ENCODE measurements at regions not wholly inside any gene's neighbourhood (a gene's known extent, or its start where the extent isn't known, plus 50 kb on each side); places are given as distances from the start of the nearest gene placed in this dataset.
A peak's percentile ranks its signal among the peaks of the same experiment; 100 is the strongest.
"Not testable (repeated sequence)": the region's sequence is repeated elsewhere in the genome, so short reads cannot be mapped to it uniquely, and the experiment has no call there.

- no peak for DNase-seq
Measured at GRCh38 chr1:101371259-101371658, 134.4 kb downstream of the S1PR1 start.

- no peak for DNase-seq
Measured at GRCh38 chr1:101373570-101373969, 136.8 kb downstream of the S1PR1 start.

DNA sequence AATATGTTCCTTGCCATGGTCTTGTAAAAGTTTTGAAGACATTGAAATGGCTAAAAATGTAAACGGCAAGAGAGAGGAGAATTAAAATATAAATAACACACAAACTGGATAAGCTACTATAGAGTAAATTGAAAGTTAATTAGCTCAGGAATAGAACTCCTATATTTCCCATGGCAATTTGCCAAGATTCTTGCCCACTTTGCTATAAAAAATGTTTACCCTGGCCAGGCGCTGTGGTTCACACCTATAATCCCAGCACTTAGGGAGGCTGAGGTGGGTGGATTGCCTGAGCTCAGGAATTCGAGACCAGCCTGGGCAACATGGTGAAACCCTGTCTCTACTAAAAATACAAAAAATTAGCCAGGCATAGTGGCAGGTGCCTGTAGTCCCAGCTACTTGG, 138.6 kb downstream of the S1PR1 start:
- DNase-seq, result not testable (repeated sequence)

GRCh38 chr1:101376121-101377083, 139.6 kb downstream of the S1PR1 start:
- DNase-seq, result no peak

GRCh38 chr1:101377084-101377835, 140.4 kb downstream of the S1PR1 start:
- DNase-seq, result no peak

GRCh38 chr1:101379037-101379436, 142.2 kb downstream of the S1PR1 start:
- no peak for DNase-seq

DNA sequence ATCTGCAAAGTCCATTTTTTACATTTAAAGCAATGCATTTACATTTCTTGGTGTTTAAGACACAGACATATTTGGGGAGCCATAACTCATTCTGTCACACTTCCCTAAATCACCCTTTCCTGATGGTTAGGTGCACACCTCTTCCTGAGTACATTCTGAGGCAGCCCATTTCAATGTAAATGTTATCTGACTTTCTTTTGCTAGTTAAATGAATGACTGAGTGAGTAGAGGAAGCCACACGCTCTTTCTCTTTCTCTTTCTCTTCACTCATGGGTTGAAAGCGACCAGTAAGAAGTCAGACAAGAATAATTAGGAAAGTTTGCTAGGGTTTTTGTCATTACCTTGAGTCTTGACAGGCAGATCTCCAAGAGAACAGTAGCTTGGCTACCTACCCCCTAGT, 143.1 kb downstream of the S1PR1 start:
- DNase-seq, result no peak

GRCh38 chr1:101382135-101382534, 145.3 kb downstream of the S1PR1 start:
- no peak for DNase-seq

- no peak for DNase-seq
Measured at GRCh38 chr1:101388904-101389546, 152.2 kb downstream of the S1PR1 start.

DNA sequence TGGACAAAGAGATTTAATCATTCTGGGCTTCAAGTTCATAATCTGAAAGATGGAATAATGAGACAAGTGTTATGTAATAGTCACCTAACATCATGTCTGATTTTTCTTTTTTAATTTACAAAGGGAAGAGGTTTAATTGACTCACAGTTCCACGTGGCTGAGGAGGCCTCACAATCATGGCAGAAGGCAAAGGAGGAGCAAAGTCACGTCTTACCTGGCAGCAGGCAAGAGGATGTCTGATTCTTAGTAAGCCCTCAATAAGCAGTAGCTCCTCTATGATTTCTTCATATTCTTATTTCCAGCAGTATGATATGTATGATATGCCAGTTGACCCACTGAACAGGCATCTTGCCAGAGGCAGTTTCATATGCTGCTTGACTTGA, 152.7 kb downstream of the S1PR1 start:
- DNase-seq, result no peak

GRCh38 chr1:101392552-101392951, 155.7 kb downstream of the S1PR1 start:
- DNase-seq, result no peak

GRCh38 chr1:101394041-101394440, 157.2 kb downstream of the S1PR1 start:
- peak; percentile 6 for DNase-seq

GRCh38 chr1:101399222-101399621, 162.4 kb downstream of the S1PR1 start:
- DNase-seq, result no peak

GRCh38 chr1:101406271-101406670, 169.5 kb downstream of the S1PR1 start:
- no peak for DNase-seq

DNA sequence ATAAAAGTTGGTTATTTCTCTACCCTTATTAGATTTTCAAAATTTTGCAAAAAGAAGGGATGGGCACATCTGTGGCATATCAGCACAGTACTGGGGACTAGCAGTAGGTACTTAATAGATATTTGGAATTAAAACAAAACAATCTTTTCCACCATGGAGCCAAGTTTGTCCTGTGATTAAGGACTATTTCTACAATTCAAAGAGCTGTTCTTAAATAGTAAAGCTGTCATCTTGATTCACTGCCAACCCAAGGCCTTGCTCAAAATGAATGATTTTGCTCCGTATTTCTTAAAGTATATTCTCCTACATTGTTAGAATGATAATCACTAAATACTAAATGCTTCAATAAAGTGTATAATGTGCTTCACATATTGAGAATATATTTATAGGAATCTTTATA, 169.9 kb downstream of the S1PR1 start:
- DNase-seq, result no peak

GRCh38 chr1:101407505-101408211, 170.8 kb downstream of the S1PR1 start:
- no peak for DNase-seq

GRCh38 chr1:101408212-101409042, 171.6 kb downstream of the S1PR1 start:
- no peak for DNase-seq

DNA sequence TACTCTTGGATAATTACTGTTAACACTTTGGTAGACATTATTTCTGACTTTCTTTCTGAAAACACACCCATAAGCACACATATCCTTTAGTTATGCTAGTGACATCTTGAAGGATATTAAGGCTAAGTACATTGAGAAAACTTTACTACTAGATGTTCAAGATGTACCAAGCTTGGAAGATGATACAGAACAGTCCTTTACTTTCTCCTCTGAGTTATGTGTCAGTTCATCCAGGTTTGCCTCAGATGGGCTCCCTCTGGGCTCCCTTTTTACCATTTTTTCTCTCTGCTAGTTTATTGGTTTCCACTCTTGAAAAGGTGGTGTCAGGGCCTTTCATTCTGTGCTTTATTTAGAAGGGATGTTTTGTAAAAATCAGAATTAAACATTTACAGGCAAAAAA, 172.3 kb downstream of the S1PR1 start:
- no peak for DNase-seq

DNA sequence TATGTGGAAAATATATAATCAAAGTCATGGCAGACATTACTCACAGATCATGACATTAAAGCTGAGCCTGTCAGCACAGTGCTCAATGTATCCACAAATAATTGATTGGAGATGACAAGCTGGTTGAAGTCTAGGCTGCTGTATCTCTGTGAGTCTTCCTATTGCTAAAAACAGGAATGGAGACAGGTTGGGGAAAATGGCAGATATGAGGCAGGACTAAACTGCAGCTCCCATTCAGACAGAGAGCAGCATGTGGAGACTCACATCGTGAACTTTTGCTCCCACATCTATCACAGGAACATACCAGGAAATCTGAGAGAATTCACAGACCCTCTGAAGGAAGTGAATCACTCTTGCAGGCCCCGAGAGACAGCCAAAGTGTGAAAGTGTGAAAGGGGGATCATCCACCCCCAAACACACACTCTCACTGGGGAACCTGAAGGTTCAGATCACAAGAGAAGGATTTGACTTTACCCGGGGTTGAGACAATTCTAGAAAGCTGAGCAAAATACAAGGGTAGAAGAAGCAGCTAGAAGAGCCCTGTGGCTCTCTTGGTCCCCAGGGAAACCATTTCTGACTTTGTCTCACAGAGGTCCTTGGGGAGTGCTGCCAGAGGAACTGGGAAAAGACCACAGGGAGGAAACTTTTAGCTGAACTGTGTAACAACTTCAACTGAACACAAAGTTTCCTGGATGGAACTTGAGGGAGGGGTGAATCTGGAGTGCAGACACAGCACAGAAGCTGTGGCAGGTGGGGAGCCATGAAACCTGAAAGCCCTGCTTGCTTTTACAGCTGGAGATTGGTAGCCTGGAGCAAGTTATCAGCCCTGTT, 173.4 kb downstream of the S1PR1 start:
- no peak for DNase-seq

GRCh38 chr1:101420406-101420805, 183.6 kb downstream of the S1PR1 start:
- DNase-seq, result no peak

GRCh38 chr1:101428083-101428482, 191.3 kb downstream of the S1PR1 start:
- DNase-seq, result not testable (repeated sequence)
